22Rv1 (cell line): ENCODE measurements at regions not wholly inside any gene's neighbourhood (a gene's known extent, or its start where the extent isn't known, plus 50 kb on each side); places are given as distances from the start of the nearest gene placed in this dataset.
A peak's percentile ranks its signal among the peaks of the same experiment; 100 is the strongest.
"Not testable (repeated sequence)": the region's sequence is repeated elsewhere in the genome, so short reads cannot be mapped to it uniquely, and the experiment has no call there.

Source experiments
- H3K27ac ChIP-seq: fragments of 450-650 bp; 2 replicates; pipeline ENCODE4 v1.5.1; 2017
- CTCF ChIP-seq: fragments of 450-650 bp; IDR thresholded peaks from 2 replicates; pipeline ENCODE4 v1.5.1; 2017; ENCODE audit warnings: mild to moderate bottlenecking
- ZFX ChIP-seq: fragments of 450-650 bp; IDR thresholded peaks from 2 replicates; pipeline ENCODE4 v1.6.1; 2017; ENCODE audit warnings: antibody characterized with exemption, borderline replicate concordance

- no peak for TF ChIP-seq ZFX
- no peak for TF ChIP-seq CTCF
- no peak overlapping the region for H3K27ac ChIP-seq
These were observed 106.5 kb upstream of the NT5E start for GRCh38 chr6:85343428-85343827.

- TF ChIP-seq ZFX (no peak), CTCF (no peak)
These were observed 120.7 kb upstream of the NT5E start for GRCh38 chr6:85329196-85329595.

GRCh38 chr6:85325811-85326210 is 124.1 kb upstream of the NT5E start:
- not testable (repeated sequence) for H3K27ac ChIP-seq

More at GRCh38 chr6:85329196-85329595, 120.7 kb upstream of the NT5E start:
- no peak overlapping the region for H3K27ac ChIP-seq

GRCh38 chr6:85323435-85324040 is 126.3 kb upstream of the NT5E start:
- H3K27ac ChIP-seq = no peak overlapping the region
- TF ChIP-seq ZFX (no peak), CTCF (peak; percentile 87)

GRCh38 chr6:85322446-85323105 is 127.3 kb upstream of the NT5E start:
- TF ChIP-seq ZFX (no peak), CTCF (no peak)
- H3K27ac ChIP-seq = no peak overlapping the region

- TF ChIP-seq CTCF (no peak), ZFX (no peak)
- no peak overlapping the region for H3K27ac ChIP-seq
These were observed 128.0 kb upstream of the NT5E start for GRCh38 chr6:85321906-85322305.

- H3K27ac ChIP-seq = no peak overlapping the region
- TF ChIP-seq CTCF (no peak), ZFX (no peak)
These were observed 135.3 kb upstream of the NT5E start for GRCh38 chr6:85314586-85314985.
